ENCODE measurements at regions not wholly inside any gene's neighbourhood (a gene's known extent, or its start where the extent isn't known, plus 50 kb on each side); places are given as distances from the start of the nearest gene placed in this dataset.

DNA sequence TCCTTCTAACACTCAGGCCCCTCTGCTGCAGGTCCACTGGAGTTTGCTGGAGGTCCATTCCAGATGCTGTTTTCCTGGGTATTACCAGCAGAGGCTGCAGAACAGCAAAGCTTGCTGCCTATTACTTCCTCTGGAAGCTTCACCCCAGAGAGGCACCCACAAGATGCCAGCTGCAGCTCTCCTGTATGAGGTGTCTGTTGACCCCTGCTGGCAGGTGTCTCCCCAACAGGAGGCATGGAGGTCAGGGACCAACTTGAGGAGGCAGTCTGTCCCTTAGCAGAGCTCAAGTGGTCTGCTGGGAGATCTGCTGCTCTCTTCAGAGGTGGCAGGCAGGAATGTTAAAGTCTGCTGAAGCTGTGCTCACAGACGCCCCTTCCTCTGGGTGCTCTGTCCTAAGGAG, 204.8 kb downstream of the FCRL5 start:
- dilution Hi-C loops (cut with HindIII; ENCODE audit: low sequenced_read_pairs, unreplicated experiment) = no loop called here
- no peak overlapping the region for H2BK5ac ChIP-seq (ENCODE audit: low read depth, low read length, poor library complexity, severe bottlenecking)
- in situ Hi-C loops (cut with MboI; ENCODE audit: low sequenced_read_pairs) = no loop called here
- intact Hi-C loops (cut with micrococcal nuclease) = no loop called here
- no peak overlapping the region for H3K18ac ChIP-seq (ENCODE audit: low read depth, low read length)
- H3K27me3 ChIP-seq (ENCODE audit: control insufficient read depth, insufficient read depth, low read length) = no peaks in the 10 kb centered on the region
- no peaks in the 10 kb centered on the region for H4K20me1 ChIP-seq (ENCODE audit: insufficient read depth, low read length)
- H3K9me3 ChIP-seq (ENCODE audit: control insufficient read depth, insufficient read depth, low read length) = no peaks in the 10 kb centered on the region
- 20% methylated on average over 1 of the region's 1 CpG; no CpG with 5 or more reads in 1 of the 2 experiments for WGBS, 2 experiments (ENCODE audit: extremely low coverage in 2 of 2, insufficient read length in 1 of 2)
- ChIA-PET POLR2A (ENCODE audit: unreplicated experiment) (no interaction called here), CTCF (no interaction called here)
- no peak overlapping the region for H3K4me3 ChIP-seq (ENCODE audit: insufficient read depth, low read depth, low read length)
- H4K5ac ChIP-seq (ENCODE audit: low read depth, low read length) = no peak overlapping the region
- H3K36me3 ChIP-seq (ENCODE audit: control insufficient read depth, insufficient read depth, low read length) = no peaks in the 10 kb centered on the region
- no peak overlapping the region for H2BK15ac ChIP-seq (ENCODE audit: low read depth, low read length)
- no peak overlapping the region for H4K91ac ChIP-seq (ENCODE audit: insufficient read depth, low read depth, low read length)
- H3K4me1 ChIP-seq (ENCODE audit: control insufficient read depth, insufficient read depth, low read length) = no peaks in the 10 kb centered on the region
- H2AK9ac ChIP-seq (replicated peaks; ENCODE audit: low read depth, low read length, poor library complexity) = no peak overlapping the region
- no peak overlapping the region for H3K4me2 ChIP-seq (ENCODE audit: low read depth, low read length)
- H3K79me1 ChIP-seq (ENCODE audit: low read depth in 1 of 2, low read length in 2 of 2) = no peaks in the 10 kb centered on the region
- H3K4ac ChIP-seq (ENCODE audit: low read depth, low read length) = no peak overlapping the region
- no peak for TF ChIP-seq CEBPB (IDR thresholded peaks at IDR 0.05; ENCODE audit: low read depth, low read length)
- TF ChIP-seq CTCF (conservative IDR thresholded peaks at IDR 0.05; ENCODE audit: low read depth, low read length) = no peak
- TF ChIP-seq CHD1 (IDR thresholded peaks at IDR 0.05; ENCODE audit: low read depth, low read length) = no peak
- no peak for TF ChIP-seq MAZ (IDR thresholded peaks at IDR 0.05; ENCODE audit: borderline replicate concordance, low read depth, low read length)
- TF ChIP-seq, protein P1, sequence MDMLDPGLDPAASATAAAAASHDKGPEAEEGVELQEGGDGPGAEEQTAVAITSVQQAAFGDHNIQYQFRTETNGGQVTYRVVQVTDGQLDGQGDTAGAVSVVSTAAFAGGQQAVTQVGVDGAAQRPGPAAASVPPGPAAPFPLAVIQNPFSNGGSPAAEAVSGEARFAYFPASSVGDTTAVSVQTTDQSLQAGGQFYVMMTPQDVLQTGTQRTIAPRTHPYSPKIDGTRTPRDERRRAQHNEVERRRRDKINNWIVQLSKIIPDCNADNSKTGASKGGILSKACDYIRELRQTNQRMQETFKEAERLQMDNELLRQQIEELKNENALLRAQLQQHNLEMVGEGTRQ (IDR thresholded peaks at IDR 0.05; ENCODE audit: low read depth, low read length) = no peak
- TF ChIP-seq FOS (IDR thresholded peaks at IDR 0.05; ENCODE audit: low read depth, low read length) = no peak
- TF ChIP-seq POLR2A (IDR thresholded peaks at IDR 0.05; ENCODE audit: low read depth, low read length) = no peak
- no peak for TF ChIP-seq RCOR1 (IDR thresholded peaks at IDR 0.05; ENCODE audit: insufficient replicate concordance, low read length)
- TF ChIP-seq MXI1 (IDR thresholded peaks at IDR 0.05; ENCODE audit: borderline replicate concordance, low read depth, low read length) = no peak
- no peak for TF ChIP-seq RAD21 (IDR thresholded peaks at IDR 0.05; ENCODE audit: low read length)
- ATAC-seq (ENCODE audit: low read depth) (no peak), DNase-seq (no peak)
- no peak overlapping the region for H3K27ac ChIP-seq (ENCODE audit: insufficient read depth, low read length)
- no peak overlapping the region for H2BK20ac ChIP-seq (ENCODE audit: low read depth, low read length)
- no TSS peak for BruUV-seq (replicated peaks)
- no peak overlapping the region for H3K56ac ChIP-seq (ENCODE audit: extremely low read depth, insufficient read depth, low read length)
- no peak overlapping the region for H4K8ac ChIP-seq (ENCODE audit: low read depth in 2 of 2, low read length in 2 of 2)
- no peaks in the 10 kb centered on the region for H3K9me1 ChIP-seq (ENCODE audit: insufficient read depth, low read length)
- no peak overlapping the region for H2AK5ac ChIP-seq (ENCODE audit: low read depth, low read length)
- H2BK120ac ChIP-seq (ENCODE audit: low read depth, low read length) = no peak overlapping the region
- H3K23ac ChIP-seq (ENCODE audit: low read depth, low read length) = no peak overlapping the region
- H3K9ac ChIP-seq (ENCODE audit: low read depth, low read length) = no peak overlapping the region
- no peak overlapping the region for H3K14ac ChIP-seq (replicated peaks; ENCODE audit: low read depth, low read length)
- no peak overlapping the region for H2AFZ ChIP-seq (replicated peaks; ENCODE audit: low read length, poor library complexity)
